ENCODE measurements at regions not wholly inside any gene's neighbourhood (a gene's known extent, or its start where the extent isn't known, plus 50 kb on each side); places are given as distances from the start of the nearest gene placed in this dataset.
"Not testable (repeated sequence)": the region's sequence is repeated elsewhere in the genome, so short reads cannot be mapped to it uniquely, and the experiment has no call there.

- no peak for DNase-seq (ENCODE audit: low spot score)
Measured at GRCh38 chr11:86749821-86750401, 50.4 kb upstream of the PRSS23 start.

- DNase-seq (ENCODE audit: low spot score), result no peak
Measured at GRCh38 chr11:86749376-86749775, 51.0 kb upstream of the PRSS23 start.

- DNase-seq (ENCODE audit: low spot score), result no peak
Measured at GRCh38 chr11:86748296-86748695, 52.0 kb upstream of the PRSS23 start.

- DNase-seq (ENCODE audit: low spot score), result no peak
Measured at GRCh38 chr11:86747801-86748200, 52.5 kb upstream of the PRSS23 start.

- no peak for DNase-seq (ENCODE audit: low spot score)
Measured at GRCh38 chr11:86746514-86746913, 53.8 kb upstream of the PRSS23 start.

GRCh38 chr11:86745571-86745970, 54.8 kb upstream of the PRSS23 start:
- DNase-seq (ENCODE audit: low spot score), result no peak

- DNase-seq (ENCODE audit: low spot score), result peak; percentile 10
Measured at GRCh38 chr11:86743223-86744118, 56.9 kb upstream of the PRSS23 start.

- DNase-seq (ENCODE audit: low spot score), result no peak
Measured at GRCh38 chr11:86741839-86742805, 58.2 kb upstream of the PRSS23 start.

GRCh38 chr11:86741484-86741835, 58.9 kb upstream of the PRSS23 start:
- no peak for DNase-seq (ENCODE audit: low spot score)

- peak; percentile 47 for DNase-seq (ENCODE audit: low spot score)
Measured at GRCh38 chr11:86740628-86741483, 59.5 kb upstream of the PRSS23 start.

GRCh38 chr11:86738568-86738967, 61.8 kb upstream of the PRSS23 start:
- no peak for DNase-seq (ENCODE audit: low spot score)

GRCh38 chr11:86737737-86738136, 62.6 kb upstream of the PRSS23 start:
- DNase-seq (ENCODE audit: low spot score), result no peak

- no peak for DNase-seq (ENCODE audit: low spot score)
Measured at GRCh38 chr11:86737230-86737629, 63.1 kb upstream of the PRSS23 start.

- no peak for DNase-seq (ENCODE audit: low spot score)
Measured at GRCh38 chr11:86736291-86737143, 63.8 kb upstream of the PRSS23 start.

GRCh38 chr11:86735451-86736290, 63.3 kb upstream of the ME3 start:
- DNase-seq (ENCODE audit: low spot score), result no peak

GRCh38 chr11:86732739-86733138, 60.3 kb upstream of the ME3 start:
- DNase-seq (ENCODE audit: low spot score), result not testable (repeated sequence)

GRCh38 chr11:86732286-86732685, 59.9 kb upstream of the ME3 start:
- not testable (repeated sequence) for DNase-seq (ENCODE audit: low spot score)

GRCh38 chr11:86729576-86729975, 57.2 kb upstream of the ME3 start:
- DNase-seq (ENCODE audit: low spot score), result not testable (repeated sequence)

GRCh38 chr11:86728562-86728961, 56.1 kb upstream of the ME3 start:
- DNase-seq (ENCODE audit: low spot score), result no peak
